GM18951 (cell line): ENCODE measurements at regions not wholly inside any gene's neighbourhood (a gene's known extent, or its start where the extent isn't known, plus 50 kb on each side); places are given as distances from the start of the nearest gene placed in this dataset.
"Not testable (repeated sequence)": the region's sequence is repeated elsewhere in the genome, so short reads cannot be mapped to it uniquely, and the experiment has no call there.

Source experiments
- POLR2A ChIP-seq: IDR thresholded peaks from 4 replicates; pipeline ENCODE4 v1.6.1; 2011; ENCODE audit warnings: mild to moderate bottlenecking; ENCODE audit not compliant: insufficient read length, insufficient read depth; ENCODE audit errors: extremely low read depth
- in situ Hi-C: fragments of 300-500 bp; cut with MboI; formaldehyde crosslinking; loops from one replicate; pipeline ENCODE4 v1.12.0; 2022; ENCODE audit warnings: low sequenced_read_pairs, mixed read lengths, inconsistent platforms; ENCODE audit not compliant: unreplicated experiment

DNA sequence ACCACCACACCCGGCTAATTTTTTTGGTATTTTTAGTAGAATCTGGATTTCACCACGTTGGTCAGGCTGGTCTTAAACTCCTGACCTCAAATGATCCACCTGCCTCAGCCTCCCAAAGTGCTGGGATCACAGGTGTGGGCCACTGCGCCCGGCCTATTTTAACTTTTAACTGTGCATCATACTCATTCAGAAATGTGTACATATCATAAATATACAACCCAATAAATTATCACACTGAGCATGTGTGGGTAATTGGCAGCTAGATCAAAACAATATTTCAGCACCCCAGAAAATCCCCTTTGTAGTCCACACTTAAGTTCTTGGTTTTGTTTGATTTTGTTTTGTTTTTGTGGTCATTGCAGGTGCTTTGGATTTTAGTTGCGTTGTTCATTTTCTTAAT, 228.9 kb upstream of the ZNF217 start:
- no peak for TF ChIP-seq POLR2A
- in situ Hi-C loops: no loop called here

DNA sequence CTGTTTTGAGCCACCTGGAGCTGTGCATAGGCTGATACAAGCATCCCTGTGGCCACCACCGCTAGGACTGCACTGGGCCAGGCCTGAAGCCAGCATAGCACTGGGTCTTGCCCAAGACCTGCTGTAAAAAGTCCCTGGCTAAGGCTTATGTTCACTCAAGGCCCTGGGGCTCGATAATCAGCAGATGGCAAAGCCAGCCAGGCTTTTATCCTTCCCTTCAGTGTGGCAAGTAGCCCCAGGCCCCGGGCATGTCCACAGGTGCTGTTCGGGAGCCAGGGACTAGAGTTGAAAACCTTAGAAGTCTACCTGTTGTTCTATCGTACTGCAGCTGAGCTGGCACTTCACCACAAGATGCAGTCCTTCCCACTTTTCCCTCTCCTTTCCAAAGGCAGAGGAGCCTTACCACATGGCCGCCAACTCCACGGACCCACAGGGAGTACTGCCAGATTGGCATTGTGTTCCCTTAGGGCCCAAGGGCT, 226.4 kb upstream of the ZNF217 start:
- in situ Hi-C loops: no loop called here

DNA sequence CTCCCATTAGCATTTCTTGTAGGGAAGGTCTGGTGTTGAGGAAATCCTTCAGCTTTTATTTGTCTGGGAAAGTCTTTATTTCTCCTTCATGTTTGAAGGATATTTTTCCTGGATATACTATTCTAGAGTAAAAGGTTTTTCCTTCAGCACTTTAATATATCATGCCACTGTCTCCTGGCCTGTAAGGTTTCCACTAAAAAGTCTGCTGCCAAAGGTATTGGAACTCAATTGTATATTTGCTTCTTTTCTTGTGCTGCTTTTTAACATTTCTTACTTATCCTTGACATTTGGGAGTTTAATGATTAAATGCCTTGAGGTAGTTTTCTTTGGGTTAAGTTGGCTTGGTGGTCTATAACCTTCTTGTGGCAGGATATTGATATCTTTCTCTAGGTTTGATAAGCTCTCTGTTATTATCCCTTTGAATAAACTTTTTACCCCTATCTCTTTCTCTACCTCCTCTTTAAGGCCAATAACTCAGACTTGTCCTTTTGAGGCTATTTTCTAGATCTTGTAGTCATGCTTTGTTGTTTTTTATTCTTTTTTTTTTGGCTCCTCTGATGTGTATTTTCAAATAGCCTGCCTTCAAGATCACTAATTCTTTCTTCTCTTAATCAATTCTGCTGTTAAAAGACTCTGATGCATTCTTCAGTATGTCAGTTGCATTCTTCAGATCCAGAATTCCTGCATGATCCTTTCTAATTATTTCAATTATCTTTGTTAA, 225.0 kb upstream of the ZNF217 start:
- in situ Hi-C loops: no loop called here
- no peak for TF ChIP-seq POLR2A

More for the DNA sequence above, 226.4 kb upstream of the ZNF217 start:
- TF ChIP-seq POLR2A: no peak

GRCh38 chr20:53817513-53817912, 223.9 kb upstream of the ZNF217 start:
- in situ Hi-C loops: not testable (repeated sequence)

DNA sequence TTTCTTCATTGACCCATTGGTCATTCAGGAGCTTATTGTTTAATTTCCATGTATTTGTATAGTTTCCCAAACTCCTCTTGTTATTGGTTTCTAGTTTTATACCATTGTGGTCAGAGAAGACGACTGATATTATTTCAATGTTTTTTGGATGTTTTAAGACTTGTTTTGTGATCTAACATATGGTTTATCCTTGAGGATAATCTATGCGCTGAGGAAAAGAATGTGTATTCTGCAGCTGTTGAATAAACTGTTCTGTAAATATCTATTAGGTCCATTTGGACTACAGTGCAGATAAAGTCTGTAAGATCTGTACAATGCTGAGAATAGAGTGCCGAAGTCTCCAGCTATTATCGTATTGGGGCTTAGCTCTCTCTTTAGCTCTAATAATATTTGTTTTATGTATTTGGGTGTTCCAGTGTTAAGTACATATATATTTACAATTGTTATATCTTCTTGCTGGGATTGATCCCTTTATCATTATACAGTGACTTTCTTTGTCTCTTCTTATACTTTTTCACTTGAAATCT, 223.3 kb upstream of the ZNF217 start:
- in situ Hi-C loops: no loop called here
- TF ChIP-seq POLR2A: no peak

- TF ChIP-seq POLR2A: no peak
- in situ Hi-C loops: no loop called here
Measured at GRCh38 chr20:53815509-53815908, 221.9 kb upstream of the ZNF217 start.

- TF ChIP-seq POLR2A: no peak
- in situ Hi-C loops: no loop called here
Measured at GRCh38 chr20:53814060-53814459, 220.4 kb upstream of the ZNF217 start.

GRCh38 chr20:53813636-53814035, 220.0 kb upstream of the ZNF217 start:
- no peak for TF ChIP-seq POLR2A
- in situ Hi-C loops: no loop called here

DNA sequence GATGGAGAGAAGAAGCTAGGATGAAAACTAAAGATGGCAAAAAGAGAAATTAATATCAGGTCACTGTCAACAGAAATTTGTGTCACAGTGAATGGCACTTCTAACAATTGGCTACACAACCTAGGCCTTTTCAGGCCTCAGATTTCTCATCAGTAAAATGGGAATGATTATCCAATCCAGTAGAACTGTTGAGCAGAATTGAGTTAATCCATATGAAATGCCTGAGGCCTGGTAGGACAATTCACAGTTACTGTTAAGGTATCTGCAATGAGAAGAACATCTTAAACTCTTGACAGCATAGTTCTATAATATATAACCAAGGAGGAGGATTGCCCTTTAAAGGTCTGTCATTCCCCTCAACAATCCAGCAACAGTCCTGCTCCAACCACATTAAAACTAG, 217.9 kb upstream of the ZNF217 start:
- in situ Hi-C loops: no loop called here

DNA sequence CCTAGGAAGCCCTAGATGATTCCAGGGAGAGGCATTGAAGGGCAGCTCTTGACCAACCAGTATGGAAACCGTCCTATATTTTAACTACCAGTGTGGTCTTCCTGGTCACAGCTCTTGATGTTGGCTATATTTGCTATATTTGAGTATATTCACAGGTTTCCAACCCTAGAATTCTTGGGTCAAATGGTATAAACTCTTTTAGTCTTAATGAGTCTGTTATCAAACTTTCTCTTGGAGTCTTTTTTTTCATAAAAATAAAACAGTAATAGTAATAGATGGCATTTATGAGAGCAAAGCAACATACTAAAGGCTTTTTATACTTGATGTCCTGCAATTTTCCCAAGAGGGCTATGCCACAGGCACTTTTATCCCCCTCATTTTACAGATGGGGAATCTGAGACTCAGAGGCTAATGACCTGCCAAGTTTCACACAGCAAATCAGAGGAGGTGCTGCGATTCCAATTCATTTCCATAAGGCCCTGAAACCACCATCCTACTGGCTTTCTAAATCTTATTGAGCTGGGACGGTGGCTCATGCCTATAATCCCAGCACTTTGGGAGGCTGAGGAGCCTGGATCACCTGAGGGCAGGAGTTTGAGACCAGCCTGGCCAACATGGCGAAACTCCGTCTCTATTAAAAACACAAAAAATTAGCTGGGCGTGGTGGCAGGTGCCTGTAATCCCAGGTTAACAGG, 217.2 kb upstream of the ZNF217 start:
- in situ Hi-C loops: no loop called here
- no peak for TF ChIP-seq POLR2A

More for the DNA sequence above, 217.9 kb upstream of the ZNF217 start:
- TF ChIP-seq POLR2A: no peak

- TF ChIP-seq POLR2A: no peak
Measured at GRCh38 chr20:53809728-53810365, 216.2 kb upstream of the ZNF217 start.

GRCh38 chr20:53809217-53809616, 215.6 kb upstream of the ZNF217 start:
- in situ Hi-C loops: no loop called here
- TF ChIP-seq POLR2A: no peak

More at GRCh38 chr20:53809728-53810365, 216.2 kb upstream of the ZNF217 start:
- in situ Hi-C loops: no loop called here

DNA sequence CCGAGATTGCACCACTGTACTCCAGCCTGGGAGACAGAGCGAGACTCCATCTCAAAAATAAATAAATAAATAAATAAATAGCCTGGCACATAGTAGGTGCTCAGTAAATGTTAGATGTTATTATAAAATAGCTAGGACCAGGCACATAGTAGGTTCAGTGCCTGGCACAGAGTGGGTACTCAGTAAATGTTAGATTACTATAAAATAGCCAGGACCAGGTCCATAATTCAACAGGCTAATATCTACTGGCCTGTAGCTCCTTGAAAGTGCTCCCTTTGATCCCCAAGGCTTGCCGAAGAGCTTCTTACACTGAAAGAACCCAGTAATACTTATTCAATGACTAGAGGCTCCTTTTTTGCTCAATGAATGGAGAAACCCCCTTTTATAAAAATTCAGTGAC, 215.1 kb upstream of the ZNF217 start:
- no peak for TF ChIP-seq POLR2A
- in situ Hi-C loops: no loop called here

GRCh38 chr20:53808302-53808701, 214.7 kb upstream of the ZNF217 start:
- in situ Hi-C loops: not testable (repeated sequence)
